Nephron (organoid): ENCODE measurements at regions not wholly inside any gene's neighbourhood (a gene's known extent, or its start where the extent isn't known, plus 50 kb on each side); places are given as distances from the start of the nearest gene placed in this dataset.
A peak's percentile ranks its signal among the peaks of the same experiment; 100 is the strongest.

Experiments
- H3K27ac Mint-ChIP-seq, 3 experiments: 2 replicates each; pipeline ENCODE4 v1.8.0; 2020; ENCODE audit warnings: mixed read lengths in 3 of 3, mild to moderate bottlenecking in 2 of 3, moderate library complexity in 1 of 3
- H3K27me3 Mint-ChIP-seq: 2 replicates; pipeline ENCODE4 v1.8.0; 2021; ENCODE audit warnings: low read depth, mild to moderate bottlenecking, moderate library complexity, mixed read lengths
- H3K36me3 Mint-ChIP-seq: 2 replicates; pipeline ENCODE4 v1.8.0; 2020; ENCODE audit warnings: low read depth, mixed read lengths
- H3K4me1 Mint-ChIP-seq: 2 replicates; pipeline ENCODE4 v1.8.0; 2020; ENCODE audit warnings: mixed read lengths
- H3K4me3 Mint-ChIP-seq, 3 experiments: 2 replicates each; pipeline ENCODE4 v1.8.0; 2020; ENCODE audit warnings: mild to moderate bottlenecking in 3 of 3, mixed read lengths in 3 of 3, moderate library complexity in 2 of 3
- H3K9me3 Mint-ChIP-seq: 2 replicates; pipeline ENCODE4 v1.8.0; 2020; ENCODE audit warnings: mixed read lengths
- TF ChIP-seq, protein P1 (sequence below), 3 experiments: fragments of 200-600 bp; sonication (generic); IDR thresholded peaks; one replicate each; pipeline ENCODE4 v1.5.0; 2021; ENCODE audit warnings: antibody characterized with exemption in 3 of 3; ENCODE audit not compliant: unreplicated experiment in 3 of 3

- no peaks in the 10 kb centered on the region for H3K27me3 Mint-ChIP-seq
- peaks cover 2% of the 10 kb centered on the region for H3K9me3 Mint-ChIP-seq
- no peaks in the 10 kb centered on the region for H3K36me3 Mint-ChIP-seq
- no peak overlapping the region for H3K4me3 Mint-ChIP-seq
- no peaks in the 10 kb centered on the region for H3K4me1 Mint-ChIP-seq
- no peak overlapping the region for H3K27ac Mint-ChIP-seq
- TF ChIP-seq, protein P1, sequence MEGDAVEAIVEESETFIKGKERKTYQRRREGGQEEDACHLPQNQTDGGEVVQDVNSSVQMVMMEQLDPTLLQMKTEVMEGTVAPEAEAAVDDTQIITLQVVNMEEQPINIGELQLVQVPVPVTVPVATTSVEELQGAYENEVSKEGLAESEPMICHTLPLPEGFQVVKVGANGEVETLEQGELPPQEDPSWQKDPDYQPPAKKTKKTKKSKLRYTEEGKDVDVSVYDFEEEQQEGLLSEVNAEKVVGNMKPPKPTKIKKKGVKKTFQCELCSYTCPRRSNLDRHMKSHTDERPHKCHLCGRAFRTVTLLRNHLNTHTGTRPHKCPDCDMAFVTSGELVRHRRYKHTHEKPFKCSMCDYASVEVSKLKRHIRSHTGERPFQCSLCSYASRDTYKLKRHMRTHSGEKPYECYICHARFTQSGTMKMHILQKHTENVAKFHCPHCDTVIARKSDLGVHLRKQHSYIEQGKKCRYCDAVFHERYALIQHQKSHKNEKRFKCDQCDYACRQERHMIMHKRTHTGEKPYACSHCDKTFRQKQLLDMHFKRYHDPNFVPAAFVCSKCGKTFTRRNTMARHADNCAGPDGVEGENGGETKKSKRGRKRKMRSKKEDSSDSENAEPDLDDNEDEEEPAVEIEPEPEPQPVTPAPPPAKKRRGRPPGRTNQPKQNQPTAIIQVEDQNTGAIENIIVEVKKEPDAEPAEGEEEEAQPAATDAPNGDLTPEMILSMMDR (IDR thresholded peaks at IDR 0.05; ENCODE audit: unreplicated experiment in 3 of 3) = no peak
Observed at GRCh38 chr3:99041747-99042146, 140.3 kb upstream of the DCBLD2 start.

DNA sequence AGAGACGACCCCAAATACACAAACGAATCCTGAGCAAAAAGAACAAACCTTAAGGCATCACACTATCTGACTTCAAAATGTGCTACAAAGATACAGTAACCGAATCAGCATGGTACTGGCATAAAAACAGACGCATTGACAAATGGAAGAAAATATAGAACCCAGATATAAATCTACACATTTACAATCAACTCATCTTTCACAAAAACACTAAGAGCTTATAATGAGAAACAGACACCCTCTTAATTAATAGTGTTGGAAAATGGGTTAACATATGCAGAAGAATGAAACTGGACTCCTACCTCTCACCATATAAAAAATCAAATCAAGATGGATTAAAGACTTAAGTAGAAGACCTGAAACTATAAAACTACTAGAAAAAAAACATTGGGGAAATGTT lies 130.3 kb upstream of the DCBLD2 start:
- no peaks in the 10 kb centered on the region for H3K36me3 Mint-ChIP-seq
- H3K9me3 Mint-ChIP-seq = peaks cover 7% of the 10 kb centered on the region
- H3K27ac Mint-ChIP-seq = no peak overlapping the region
- TF ChIP-seq, protein P1 (IDR thresholded peaks at IDR 0.05; ENCODE audit: unreplicated experiment in 3 of 3) = no peak
- H3K4me1 Mint-ChIP-seq = no peaks in the 10 kb centered on the region
- no peak overlapping the region for H3K4me3 Mint-ChIP-seq
- H3K27me3 Mint-ChIP-seq = peaks cover 4% of the 10 kb centered on the region

GRCh38 chr3:99023590-99024192 lies 122.2 kb upstream of the DCBLD2 start:
- H3K9me3 Mint-ChIP-seq = peaks cover 7% of the 10 kb centered on the region
- no peak overlapping the region for H3K4me3 Mint-ChIP-seq
- no peaks in the 10 kb centered on the region for H3K27me3 Mint-ChIP-seq
- TF ChIP-seq, protein P1 (IDR thresholded peaks at IDR 0.05; ENCODE audit: unreplicated experiment in 3 of 3) = peak; percentile 58 to 80 (median 68)
- H3K27ac Mint-ChIP-seq = no peak overlapping the region
- H3K4me1 Mint-ChIP-seq = no peaks in the 10 kb centered on the region
- H3K36me3 Mint-ChIP-seq = no peaks in the 10 kb centered on the region

DNA sequence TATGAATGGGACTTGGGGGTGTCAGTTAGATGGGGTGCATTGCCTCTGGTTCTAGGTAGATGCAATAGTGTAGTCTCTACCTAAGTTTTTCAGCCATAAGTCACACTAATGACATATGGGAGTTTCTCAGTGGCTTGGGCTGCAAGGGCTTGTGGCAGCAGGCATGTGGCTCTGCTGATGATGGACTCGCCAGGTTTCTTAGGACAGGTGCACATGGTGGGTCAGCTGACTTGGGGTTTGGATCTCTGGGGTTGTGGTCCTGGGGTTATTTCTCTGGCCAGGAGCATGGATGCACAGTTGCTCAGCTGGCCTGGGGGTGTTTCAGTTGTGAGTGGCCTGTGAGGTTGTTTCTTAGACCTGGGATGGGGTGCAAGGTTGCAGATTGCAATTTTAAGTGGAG lies 120.0 kb upstream of the DCBLD2 start:
- Mint-ChIP-seq H3K27me3 (peaks cover 3% of the 10 kb centered on the region), H3K27ac (no peak overlapping the region), H3K36me3 (no peaks in the 10 kb centered on the region), H3K4me1 (no peaks in the 10 kb centered on the region), H3K4me3 (no peak overlapping the region), H3K9me3 (no peaks in the 10 kb centered on the region)
- TF ChIP-seq, protein P1 (IDR thresholded peaks at IDR 0.05; ENCODE audit: unreplicated experiment in 3 of 3) = no peak

DNA sequence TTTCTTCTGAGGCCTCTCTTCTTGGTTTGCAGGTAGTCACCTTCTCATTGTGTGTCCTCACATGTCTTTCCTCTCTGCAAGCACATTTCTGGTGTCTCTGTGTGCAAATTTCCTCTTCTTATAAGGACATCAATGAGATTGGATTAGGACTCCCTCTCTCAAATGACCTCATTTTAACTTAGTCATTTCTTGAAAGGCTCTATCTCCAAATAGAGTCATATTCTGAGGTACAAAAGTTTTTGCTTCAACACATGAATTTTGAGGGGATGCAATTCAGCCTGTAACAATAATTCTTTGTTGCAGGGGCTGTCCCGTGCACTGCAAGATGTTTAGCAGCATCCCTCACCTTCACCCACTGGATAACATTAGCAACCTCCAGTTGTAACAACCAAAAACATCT lies 115.0 kb upstream of the DCBLD2 start:
- Mint-ChIP-seq H3K4me3 (no peak overlapping the region), H3K27ac (no peak overlapping the region), H3K36me3 (no peaks in the 10 kb centered on the region), H3K9me3 (no peaks in the 10 kb centered on the region), H3K27me3 (peaks cover 3% of the 10 kb centered on the region), H3K4me1 (no peaks in the 10 kb centered on the region)
- TF ChIP-seq, protein P1 (IDR thresholded peaks at IDR 0.05; ENCODE audit: unreplicated experiment in 3 of 3) = no peak

DNA sequence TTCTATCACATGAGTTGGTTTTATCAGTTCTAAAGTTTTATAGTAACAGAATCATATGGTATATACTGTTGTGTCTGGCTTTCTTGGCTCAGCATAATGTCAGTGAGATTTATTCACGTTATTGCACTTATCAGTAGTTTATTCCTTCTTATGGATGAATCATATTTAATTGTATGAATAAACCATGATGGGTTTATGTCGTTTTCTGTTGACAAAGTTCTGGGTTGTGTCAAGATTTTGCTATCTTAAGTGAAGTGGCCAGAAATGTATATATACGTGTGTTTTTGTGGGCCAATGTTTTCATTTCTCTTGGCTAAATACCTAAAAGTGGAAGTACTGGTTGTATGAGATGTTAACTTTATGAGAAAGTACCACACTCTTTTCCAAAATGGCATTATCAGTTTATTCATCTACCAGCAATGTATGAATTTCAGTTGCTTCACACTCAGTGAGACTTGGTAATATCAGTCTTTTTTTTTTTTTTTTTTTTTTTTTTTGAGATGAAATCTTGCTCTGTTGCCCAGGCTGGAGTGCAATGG lies 112.4 kb upstream of the DCBLD2 start:
- Mint-ChIP-seq H3K27ac (no peak overlapping the region), H3K4me1 (no peaks in the 10 kb centered on the region), H3K36me3 (no peaks in the 10 kb centered on the region), H3K9me3 (no peaks in the 10 kb centered on the region), H3K27me3 (peaks cover 3% of the 10 kb centered on the region), H3K4me3 (no peak overlapping the region)
- TF ChIP-seq, protein P1 (IDR thresholded peaks at IDR 0.05; ENCODE audit: unreplicated experiment in 3 of 3) = no peak
